HepG2 (cell line): ENCODE measurements at regions not wholly inside any gene's neighbourhood (a gene's known extent, or its start where the extent isn't known, plus 50 kb on each side); places are given as distances from the start of the nearest gene placed in this dataset.
"Not testable (repeated sequence)": the region's sequence is repeated elsewhere in the genome, so short reads cannot be mapped to it uniquely, and the experiment has no call there.

Experiments
- ATAC-seq: fragments of 200-7000 bp; cut with Tn5 transposase; 3 replicates; pipeline ENCODE4 v1.9.1; 2020; ENCODE audit warnings: mild to moderate bottlenecking, moderate library complexity
- BruUV-seq: library from RNA; stranded (reverse); fragments of 400-500 nt; replicated peaks from 2 replicates; lab custom pipeline; 2021; lab: Mats Ljungman, UMichigan
- CTCF ChIA-PET: fragments of 300-600 bp; formaldehyde crosslinking; extraction: SDS; loops from one replicate; lab custom pipeline; 2021; ENCODE audit warnings: low total read pairs, inconsistent platforms, low intra/inter-chr PET ratio; lab: Yijun Ruan, JAX
- POLR2A ChIA-PET: fragments of 350-600 bp; sonication (Branson Sonifier 250); formaldehyde crosslinking; loops from one replicate; lab custom pipeline; 2020; ENCODE audit warnings: antibody characterized with exemption, inconsistent platforms; lab: Yijun Ruan, JAX
- DNase-seq: peaks from one replicate; pipeline ENCODE4 v3.0.0-alpha.2; 2015; ENCODE audit warnings: low spot score
- FAIRE-seq: peaks from 3 replicates; lab custom pipeline; 2011; peaks lifted over from hg19 to GRCh38; lab: Jason Lieb, UNC
- H2AFZ ChIP-seq: one replicate; pipeline ENCODE4 v1.6.1; 2011; ENCODE audit warnings: low read length, inconsistent platforms
- H3K27ac ChIP-seq: fragments of 300-600 bp; 3 replicates; pipeline ENCODE4 v1.8.0; 2011; ENCODE audit warnings: mixed run types, mild to moderate bottlenecking, mixed read lengths, low read length, inconsistent platforms; ENCODE audit not compliant: insufficient read depth; ENCODE audit errors: extremely low read length
- H3K27me3 ChIP-seq, 2 experiments: fragments of 200-600 bp in 1 of 2; 2 replicates in 1 of 2; 3 replicates in 1 of 2; pipeline versions ENCODE4 v1.6.0 to v1.8.0; 2011; ENCODE audit warnings: low read length in 2 of 2, mild to moderate bottlenecking in 2 of 2, moderate library complexity in 2 of 2, inconsistent platforms in 1 of 2; ENCODE audit not compliant: insufficient read depth in 2 of 2, control insufficient read depth in 1 of 2
- H3K36me3 ChIP-seq, 2 experiments: fragments of 200-600 bp in 1 of 2; replicated peaks in 1 of 2; 2 replicates in 1 of 2; 3 replicates in 1 of 2; pipeline versions ENCODE4 v1.5.1 to v1.8.0; 2011; ENCODE audit warnings: low read length in 2 of 2, inconsistent platforms in 1 of 2; ENCODE audit not compliant: insufficient read depth in 2 of 2, control insufficient read depth in 1 of 2
- H3K4me1 ChIP-seq: 2 replicates; pipeline ENCODE4 v1.5.1; 2012; ENCODE audit warnings: low read length, inconsistent platforms; ENCODE audit not compliant: insufficient read depth
- H3K4me2 ChIP-seq: 2 replicates; pipeline ENCODE4 v1.6.0; 2011; ENCODE audit warnings: low read depth, low read length, inconsistent platforms
- H3K4me3 ChIP-seq, 3 experiments: fragments of 200-600 bp in 1 of 3; sonication (generic), shearing (Covaris generic) in 1 of 3; replicated peaks in 1 of 3; 2 replicates each; pipeline ENCODE4 v1.5.1; 2011 to 2016; ENCODE audit warnings: low read length in 3 of 3, inconsistent platforms in 2 of 3, low read depth in 2 of 3, mild to moderate bottlenecking in 2 of 3, control low read depth in 1 of 3, mixed read lengths in 1 of 3; ENCODE audit not compliant: insufficient read depth in 1 of 3
- H3K79me2 ChIP-seq: one replicate; pipeline ENCODE4 v1.6.1; 2011; ENCODE audit warnings: low read length, inconsistent platforms; ENCODE audit not compliant: insufficient read depth
- H3K9ac ChIP-seq: 2 replicates; pipeline ENCODE4 v1.6.0; 2011; ENCODE audit warnings: mild to moderate bottlenecking, low read depth, low read length, inconsistent platforms; ENCODE audit not compliant: insufficient read depth
- H3K9me3 ChIP-seq: 2 replicates; pipeline ENCODE4 v1.5.1; 2012; ENCODE audit warnings: mild to moderate bottlenecking, low read length
- H4K20me1 ChIP-seq: 2 replicates; pipeline ENCODE4 v1.6.0; 2011; ENCODE audit warnings: inconsistent platforms, mild to moderate bottlenecking, low read length, moderate library complexity; ENCODE audit not compliant: insufficient read depth
- HMGXB3 ChIP-seq: sonication (generic); formaldehyde crosslinking; IDR thresholded peaks from 2 replicates; pipeline ENCODE4 v1.4.0; 2020; ENCODE audit warnings: missing genetic modification reagents, borderline replicate concordance
- THAP11 ChIP-seq: IDR thresholded peaks from 2 replicates; pipeline ENCODE4 v1.6.1; 2016; ENCODE audit warnings: missing biosample characterization, missing genetic modification reagents
- ZFP90 ChIP-seq: sonication (generic); formaldehyde crosslinking; IDR thresholded peaks from 2 replicates; pipeline ENCODE4 v1.8.0; 2022; ENCODE audit warnings: missing genetic modification reagents, mild to moderate bottlenecking, inconsistent platforms, borderline replicate concordance
- ZNF143 ChIP-seq: sonication (generic); formaldehyde crosslinking; IDR thresholded peaks from 2 replicates; pipeline ENCODE4 v1.4.0; 2020; ENCODE audit warnings: missing genetic modification reagents
- ZNF431 ChIP-seq: sonication (generic); formaldehyde crosslinking; IDR thresholded peaks from 2 replicates; pipeline ENCODE4 v1.9.0; 2022; ENCODE audit warnings: missing genetic modification reagents, low read depth, mild to moderate bottlenecking, borderline replicate concordance
- ZNF567 ChIP-seq: sonication (generic); formaldehyde crosslinking; IDR thresholded peaks from 2 replicates; pipeline ENCODE4 v1.8.1; 2023; ENCODE audit warnings: mild to moderate bottlenecking, missing genetic modification reagents, borderline replicate concordance
- WGBS: methylation state at CpG from one replicate; pipeline ENCODE4 v1.1.6; 2017; ENCODE audit warnings: low lambda C conversion rate; 5-methylcytosine and 5-hydroxymethylcytosine counted together
- in situ Hi-C: cut with HindIII; loops from 2 replicates; pipeline ENCODE4 v1.10.0; 2017; ENCODE audit warnings: low pct_unique_long_range_greater_than_20kb; ENCODE audit not compliant: extremely low pct_ligation_motif_present
- intact Hi-C: fragments of 100-400 bp; cut with micrococcal nuclease; formaldehyde crosslinking; loops from one replicate; pipeline ENCODE4 v1.10.0; 2022; ENCODE audit not compliant: unreplicated experiment

GRCh38 chrY:12427361-12427760 is 273.7 kb upstream of the USP9Y start:
- no TSS peak for BruUV-seq
- Histone ChIP-seq H4K20me1 (no peaks in the 10 kb centered on the region), H3K4me2 (no peak overlapping the region), H3K4me3 (no peak overlapping the region), H3K9me3 (no peaks in the 10 kb centered on the region), H3K4me1 (peaks cover under 1% of the 10 kb centered on the region; the same call in 1 of the 2 replicates), H3K27me3 (no peaks in the 10 kb centered on the region), H3K79me2 (no peaks in the 10 kb centered on the region), H2AFZ (no peak overlapping the region), H3K27ac (no peak overlapping the region), H3K36me3 (no peaks in the 10 kb centered on the region), H3K9ac (no peak overlapping the region)
- FAIRE-seq (no peak), ATAC-seq (no peak), DNase-seq (no peak)
- no peak for TF ChIP-seq HMGXB3 (CRISPR knock-in tag)
- TF ChIP-seq ZNF567 (CRISPR knock-in tag): no peak
- intact Hi-C loops (no loop called here), in situ Hi-C loops (no loop called here)
- 39% methylated on average over 5 of the region's 5 CpGs for WGBS
- CTCF ChIA-PET: no interaction called here
- POLR2A ChIA-PET: no interaction called here

- TF ChIP-seq ZNF431 (no peak), ZFP90 (CRISPR knock-in tag) (no peak), THAP11 (CRISPR knock-in tag) (peak; percentile 76), ZNF143 (CRISPR knock-in tag) (peak; percentile 79)
- H3K27me3 ChIP-seq: no peaks in the 10 kb centered on the region
- no peak overlapping the region for H3K27ac ChIP-seq
- no peak overlapping the region for H3K4me3 ChIP-seq
- no peak for FAIRE-seq
- no peaks in the 10 kb centered on the region for H3K79me2 ChIP-seq
- no peaks in the 10 kb centered on the region for H4K20me1 ChIP-seq
- no TSS peak for BruUV-seq
- in situ Hi-C loops (no loop called here), intact Hi-C loops (no loop called here)
- 30% methylated on average over 6 of the region's 6 CpGs for WGBS
- no peak overlapping the region for H3K4me2 ChIP-seq
- H3K9ac ChIP-seq: no peak overlapping the region
- H3K9me3 ChIP-seq: no peaks in the 10 kb centered on the region
- no peak for ATAC-seq
- POLR2A ChIA-PET: no interaction called here
- no peak overlapping the region for H2AFZ ChIP-seq
- CTCF ChIA-PET: no interaction called here
- DNase-seq: no peak
- H3K4me1 ChIP-seq: no peaks in the 10 kb centered on the region
- H3K36me3 ChIP-seq: no peaks in the 10 kb centered on the region
These were observed 269.5 kb upstream of the USP9Y start for GRCh38 chrY:12431546-12431945.

- FAIRE-seq: peak; percentile 79
- H3K4me1 ChIP-seq, H3K27me3 ChIP-seq, H3K9ac ChIP-seq, H3K9me3 ChIP-seq, H3K27ac ChIP-seq, in situ Hi-C loops, CTCF ChIA-PET, intact Hi-C loops, ATAC-seq, H2AFZ ChIP-seq, H3K4me2 ChIP-seq, H3K79me2 ChIP-seq, H4K20me1 ChIP-seq, H3K4me3 ChIP-seq, DNase-seq, BruUV-seq, H3K36me3 ChIP-seq, POLR2A ChIA-PET: not testable (repeated sequence)
- WGBS: no CpG with 5 or more reads among the region's 6 CpGs
These were observed 262.2 kb upstream of the USP9Y start for GRCh38 chrY:12438823-12439222.
